Activated naive CD8-positive, alpha-beta T cell treated with anti-CD3 and anti-CD28 coated beads, Interleukin-2, amount 50 U/mL, for 16 hours (primary cell): ENCODE measurements at regions not wholly inside any gene's neighbourhood (a gene's known extent, or its start where the extent isn't known, plus 50 kb on each side); places are given as distances from the start of the nearest gene placed in this dataset.
"Not testable (repeated sequence)": the region's sequence is repeated elsewhere in the genome, so short reads cannot be mapped to it uniquely, and the experiment has no call there.

Experiments
- DNase-seq: peaks from one replicate; pipeline ENCODE4 v3.0.0-alpha.2; 2020; ENCODE audit warnings: low read depth, low spot score

- not testable (repeated sequence) for DNase-seq
Measured at GRCh38 chr1:222470252-222470805, 77.6 kb downstream of the HHIPL2 start.

GRCh38 chr1:222466150-222466865 is 81.6 kb downstream of the HHIPL2 start:
- no peak for DNase-seq

- peak; percentile 41 for DNase-seq
Measured at GRCh38 chr1:222465211-222466041, 82.5 kb downstream of the HHIPL2 start.

- DNase-seq, result peak; percentile 33
Measured at GRCh38 chr1:222464841-222465210, 83.1 kb downstream of the HHIPL2 start.

- DNase-seq, result no peak
Measured at GRCh38 chr1:222463059-222463730, 84.7 kb downstream of the HHIPL2 start.

GRCh38 chr1:222462601-222463000 is 85.3 kb downstream of the HHIPL2 start:
- no peak for DNase-seq

GRCh38 chr1:222461941-222462340 is 86.0 kb downstream of the HHIPL2 start:
- DNase-seq, result no peak

GRCh38 chr1:222459652-222460051 is 88.3 kb downstream of the HHIPL2 start:
- no peak for DNase-seq

- no peak for DNase-seq
Measured at GRCh38 chr1:222457513-222457912, 90.4 kb downstream of the HHIPL2 start.

GRCh38 chr1:222457084-222457483 is 90.8 kb downstream of the HHIPL2 start:
- DNase-seq, result no peak

GRCh38 chr1:222455188-222455879 is 92.6 kb downstream of the HHIPL2 start:
- peak; percentile 69 for DNase-seq

GRCh38 chr1:222454782-222455181 is 93.1 kb downstream of the HHIPL2 start:
- no peak for DNase-seq

- DNase-seq, result no peak
Measured at GRCh38 chr1:222454186-222454585, 93.7 kb downstream of the HHIPL2 start.

- DNase-seq, result no peak
Measured at GRCh38 chr1:222452031-222452430, 95.9 kb downstream of the HHIPL2 start.

- no peak for DNase-seq
Measured at GRCh38 chr1:222443566-222443965, 104.3 kb downstream of the HHIPL2 start.

GRCh38 chr1:222441066-222441465 is 106.8 kb downstream of the HHIPL2 start:
- no peak for DNase-seq

- no peak for DNase-seq
Measured at GRCh38 chr1:222424826-222425225, 123.1 kb downstream of the HHIPL2 start.

- no peak for DNase-seq
Measured at GRCh38 chr1:222421380-222421779, 126.5 kb downstream of the HHIPL2 start.

- DNase-seq, result no peak
Measured at GRCh38 chr1:222420633-222421032, 127.3 kb downstream of the HHIPL2 start.

GRCh38 chr1:222418654-222419053 is 129.2 kb downstream of the HHIPL2 start:
- no peak for DNase-seq

GRCh38 chr1:222417264-222417663 is 130.6 kb downstream of the HHIPL2 start:
- no peak for DNase-seq
